ENCODE measurements at regions not wholly inside any gene's neighbourhood (a gene's known extent, or its start where the extent isn't known, plus 50 kb on each side); places are given as distances from the start of the nearest gene placed in this dataset.

DNA sequence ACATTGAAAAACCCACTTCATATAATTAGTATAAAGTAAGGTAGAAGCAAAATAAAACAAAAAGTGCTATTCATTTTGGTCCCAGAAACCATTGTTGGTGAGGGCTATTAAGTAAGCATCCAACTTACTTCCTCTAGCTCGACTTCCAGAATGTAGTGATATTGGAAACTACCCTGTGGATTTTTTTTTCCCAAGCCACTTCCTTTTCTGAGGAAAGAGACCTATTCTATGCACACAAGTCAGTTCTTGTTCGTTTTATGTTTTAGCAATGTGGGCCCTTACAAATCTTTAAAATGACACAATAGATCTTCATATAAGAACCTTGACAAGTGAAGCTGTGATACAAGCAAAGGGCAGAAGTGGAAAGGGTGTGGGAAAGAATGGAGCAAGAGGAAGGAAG, 402.0 kb upstream of the TBL1XR1 start:
- TF ChIP-seq, protein P1, sequence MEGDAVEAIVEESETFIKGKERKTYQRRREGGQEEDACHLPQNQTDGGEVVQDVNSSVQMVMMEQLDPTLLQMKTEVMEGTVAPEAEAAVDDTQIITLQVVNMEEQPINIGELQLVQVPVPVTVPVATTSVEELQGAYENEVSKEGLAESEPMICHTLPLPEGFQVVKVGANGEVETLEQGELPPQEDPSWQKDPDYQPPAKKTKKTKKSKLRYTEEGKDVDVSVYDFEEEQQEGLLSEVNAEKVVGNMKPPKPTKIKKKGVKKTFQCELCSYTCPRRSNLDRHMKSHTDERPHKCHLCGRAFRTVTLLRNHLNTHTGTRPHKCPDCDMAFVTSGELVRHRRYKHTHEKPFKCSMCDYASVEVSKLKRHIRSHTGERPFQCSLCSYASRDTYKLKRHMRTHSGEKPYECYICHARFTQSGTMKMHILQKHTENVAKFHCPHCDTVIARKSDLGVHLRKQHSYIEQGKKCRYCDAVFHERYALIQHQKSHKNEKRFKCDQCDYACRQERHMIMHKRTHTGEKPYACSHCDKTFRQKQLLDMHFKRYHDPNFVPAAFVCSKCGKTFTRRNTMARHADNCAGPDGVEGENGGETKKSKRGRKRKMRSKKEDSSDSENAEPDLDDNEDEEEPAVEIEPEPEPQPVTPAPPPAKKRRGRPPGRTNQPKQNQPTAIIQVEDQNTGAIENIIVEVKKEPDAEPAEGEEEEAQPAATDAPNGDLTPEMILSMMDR (IDR thresholded peaks at IDR 0.05; ENCODE audit: extremely low read depth, missing control alignments) = no peak
- DNase-seq (ENCODE audit: low spot score) = no peak

DNA sequence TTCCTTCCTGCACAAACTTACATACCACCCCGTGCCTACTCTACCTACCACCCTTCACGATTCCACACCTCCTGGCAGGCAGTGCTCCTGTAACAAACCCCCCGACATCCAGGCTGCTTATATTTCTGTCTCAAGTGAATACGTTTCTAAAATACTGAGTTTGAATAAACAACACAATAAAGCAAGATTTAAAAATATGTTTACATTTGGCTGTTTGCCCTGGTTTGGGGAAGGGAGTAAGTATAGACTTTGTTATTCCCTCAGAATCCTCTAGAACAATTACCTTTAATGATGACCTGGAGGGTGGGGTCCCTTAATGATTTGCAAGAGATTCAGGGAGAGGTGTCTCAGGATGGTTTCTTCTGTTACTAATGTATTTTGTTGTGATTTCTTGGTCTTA, 402.6 kb upstream of the TBL1XR1 start:
- TF ChIP-seq, protein P1 (IDR thresholded peaks at IDR 0.05; ENCODE audit: extremely low read depth, missing control alignments) = no peak
- no peak for DNase-seq (ENCODE audit: low spot score)

DNA sequence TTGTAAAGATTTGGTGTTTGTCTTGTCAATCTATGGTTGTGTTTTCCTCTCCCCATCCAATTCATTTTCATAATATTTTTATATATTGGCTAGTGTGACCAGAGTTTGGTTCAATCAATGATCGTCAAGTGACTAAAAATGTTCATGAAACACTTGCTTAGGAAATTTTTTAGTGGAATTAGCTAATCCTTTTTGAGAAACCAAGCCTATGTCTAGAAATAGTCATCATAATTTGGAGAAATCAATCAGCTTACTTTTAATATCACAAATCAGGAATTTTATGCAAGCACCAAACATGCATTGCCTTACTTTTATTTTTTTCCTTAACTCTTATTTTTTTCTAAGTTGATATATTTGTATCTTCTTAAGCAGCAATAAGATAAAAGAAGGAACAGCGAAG, 403.1 kb upstream of the TBL1XR1 start:
- TF ChIP-seq, protein P1 (IDR thresholded peaks at IDR 0.05; ENCODE audit: extremely low read depth, missing control alignments) = no peak
- DNase-seq (ENCODE audit: low spot score) = no peak

DNA sequence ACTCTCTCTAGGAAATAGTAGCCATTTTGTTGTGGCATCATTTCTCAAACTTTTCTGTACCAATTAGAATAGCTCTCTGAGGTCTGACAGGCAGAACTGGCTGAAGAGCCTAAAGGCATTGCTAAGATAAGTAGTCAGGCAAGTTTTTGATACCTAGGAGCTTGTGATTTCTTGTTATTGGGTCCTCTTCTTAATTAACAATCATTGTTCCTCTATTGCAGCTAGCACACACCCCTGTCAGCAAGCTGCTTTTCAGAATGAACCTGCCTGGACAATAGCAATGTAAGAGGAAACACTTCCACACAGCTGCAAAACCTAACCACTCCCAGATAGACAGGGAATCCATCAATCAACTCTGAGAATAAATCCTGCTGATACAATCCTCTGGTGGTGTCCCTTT, 403.9 kb upstream of the TBL1XR1 start:
- DNase-seq (ENCODE audit: low spot score) = no peak
- TF ChIP-seq, protein P1 (IDR thresholded peaks at IDR 0.05; ENCODE audit: extremely low read depth, missing control alignments) = no peak

DNA sequence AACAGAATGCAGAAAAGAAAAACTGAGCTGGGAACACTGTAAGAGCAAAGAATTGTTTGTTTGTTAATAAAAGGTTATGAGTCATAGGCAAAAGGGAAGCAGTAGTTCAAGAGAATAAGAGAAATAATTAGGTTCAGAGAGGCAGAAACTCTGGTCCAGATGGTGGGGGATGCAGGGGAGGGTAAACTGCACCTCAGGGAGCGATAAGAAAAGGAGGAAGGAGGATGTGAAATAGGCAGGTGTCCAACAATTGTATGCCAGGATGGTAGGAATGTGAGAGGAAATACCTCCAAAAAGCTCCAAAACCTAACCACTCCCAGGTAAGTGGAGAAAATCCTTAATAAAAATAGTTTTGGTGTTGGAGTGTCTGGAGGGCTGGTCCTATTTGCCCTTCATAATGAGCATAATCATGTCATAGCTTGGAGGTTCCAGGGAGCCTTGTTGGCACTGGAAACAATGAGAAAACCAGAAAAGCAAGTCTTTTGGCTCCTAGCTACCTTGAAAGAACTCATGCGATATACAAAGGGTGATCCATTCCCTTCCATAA, 405.4 kb upstream of the TBL1XR1 start:
- TF ChIP-seq, protein P1 (IDR thresholded peaks at IDR 0.05; ENCODE audit: extremely low read depth, missing control alignments) = no peak
- DNase-seq (ENCODE audit: low spot score) = no peak

DNA sequence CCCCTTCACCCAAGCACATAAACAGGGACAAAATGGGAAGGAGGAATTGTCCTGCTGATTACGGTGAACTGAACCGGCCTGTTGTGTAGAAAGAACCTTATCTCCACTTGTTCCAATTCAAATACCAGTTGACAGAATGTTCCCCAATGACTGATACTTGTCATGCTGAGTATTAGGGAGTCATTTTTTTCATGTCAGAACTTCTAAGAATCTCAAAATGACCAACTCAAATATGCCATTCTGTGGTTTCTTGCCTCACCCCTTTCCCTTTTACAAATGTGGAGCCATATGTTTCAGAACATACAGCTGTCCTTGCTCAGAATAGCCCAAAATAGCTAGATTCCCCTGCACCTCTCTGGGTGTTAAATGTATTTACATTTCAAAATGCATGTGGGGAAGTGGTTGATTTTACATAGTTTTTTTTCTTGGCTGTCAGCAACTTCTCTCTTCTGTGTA, 405.9 kb upstream of the TBL1XR1 start:
- DNase-seq (ENCODE audit: low spot score) = no peak
- TF ChIP-seq, protein P1 (IDR thresholded peaks at IDR 0.05; ENCODE audit: extremely low read depth, missing control alignments) = no peak

DNA sequence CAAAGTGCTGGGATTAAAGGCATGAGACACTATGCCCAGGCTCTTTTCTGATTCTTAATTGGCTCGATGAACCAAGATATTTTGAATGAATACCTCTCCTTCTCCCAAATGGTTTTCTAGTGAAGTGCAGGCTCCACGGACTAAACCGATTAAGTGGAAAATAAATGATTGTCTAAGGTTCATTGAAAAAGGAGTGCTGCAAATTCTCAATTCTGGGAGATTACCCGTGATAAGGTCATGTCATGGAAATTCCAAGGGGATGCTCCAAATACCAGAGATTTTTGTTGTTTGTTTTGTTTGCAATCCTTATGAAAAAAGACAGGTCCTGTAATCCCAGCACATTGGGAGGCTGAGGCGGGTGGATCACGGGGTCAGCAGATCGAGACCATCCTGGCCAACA, 406.9 kb upstream of the TBL1XR1 start:
- TF ChIP-seq, protein P1 (IDR thresholded peaks at IDR 0.05; ENCODE audit: extremely low read depth, missing control alignments) = no peak

More for the DNA sequence above, 406.9 kb upstream of the TBL1XR1 start:
- DNase-seq (ENCODE audit: low spot score) = no peak
